ENCODE measurements at regions not wholly inside any gene's neighbourhood (a gene's known extent, or its start where the extent isn't known, plus 50 kb on each side); places are given as distances from the start of the nearest gene placed in this dataset.
"Not testable (repeated sequence)": the region's sequence is repeated elsewhere in the genome, so short reads cannot be mapped to it uniquely, and the experiment has no call there.

DNA sequence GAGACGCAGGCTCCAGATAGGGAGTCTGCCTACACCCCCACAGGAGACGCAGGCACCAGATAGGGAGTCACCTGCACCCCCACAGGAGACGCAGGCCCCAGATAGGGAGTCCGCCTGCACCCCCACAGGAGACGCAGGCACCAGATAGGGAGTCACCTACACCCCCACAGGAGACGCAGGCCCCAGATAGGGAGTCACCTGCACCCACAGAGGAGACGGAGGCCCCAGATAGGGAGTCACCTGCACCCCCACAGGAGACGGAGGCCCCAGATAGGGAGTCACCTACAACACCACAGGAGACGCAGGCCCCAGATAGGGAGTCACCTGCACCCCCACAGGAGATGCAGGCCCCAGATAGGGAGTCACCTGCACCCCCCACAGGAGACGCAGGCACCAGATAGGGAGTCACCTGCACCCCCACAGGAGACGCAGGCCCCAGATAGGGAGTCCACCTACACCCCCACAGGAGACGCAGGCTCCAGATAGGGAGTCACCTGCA lies 77.2 kb upstream of the PPP2R2D start:
- not testable (repeated sequence) for DNase-seq

DNA sequence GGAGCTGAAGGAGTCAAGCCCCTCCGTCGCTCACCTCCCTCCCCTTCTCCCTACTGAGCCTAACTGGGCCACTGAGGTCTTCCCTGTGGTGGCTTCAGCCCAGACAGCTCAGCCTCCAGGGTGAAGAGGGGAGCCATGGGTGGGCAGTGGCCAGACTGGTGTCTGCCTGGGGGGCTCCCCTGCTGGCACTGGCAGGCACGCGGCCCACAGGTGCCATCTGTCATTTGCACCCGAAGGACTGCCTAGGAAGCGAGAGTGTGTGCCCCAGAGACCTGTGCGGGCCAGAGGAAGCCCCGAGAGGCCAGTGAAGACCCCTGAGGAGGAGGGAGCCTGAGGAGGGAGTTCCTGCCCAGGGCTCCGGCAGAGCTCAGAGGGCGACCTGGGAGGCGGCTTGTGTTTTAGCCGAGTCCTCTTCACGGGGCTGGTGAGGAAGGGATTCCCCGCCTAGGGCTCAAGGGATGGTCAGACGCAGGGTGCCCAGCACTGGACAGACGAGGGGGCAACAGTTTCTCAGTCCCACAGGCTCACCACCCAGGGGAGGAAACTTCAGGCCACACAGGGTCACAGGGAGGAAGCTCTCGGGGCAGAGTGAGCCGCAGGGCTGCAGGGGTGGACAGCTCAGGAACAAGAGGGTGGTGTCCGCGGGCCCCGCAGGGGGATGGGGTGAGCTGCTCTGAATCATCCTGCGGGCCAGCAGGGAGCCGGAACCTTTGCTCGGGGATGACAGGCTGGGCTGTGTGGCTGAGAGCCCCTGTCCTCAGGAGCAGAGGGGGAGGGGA lies 76.2 kb upstream of the PPP2R2D start:
- no peak for DNase-seq

DNA sequence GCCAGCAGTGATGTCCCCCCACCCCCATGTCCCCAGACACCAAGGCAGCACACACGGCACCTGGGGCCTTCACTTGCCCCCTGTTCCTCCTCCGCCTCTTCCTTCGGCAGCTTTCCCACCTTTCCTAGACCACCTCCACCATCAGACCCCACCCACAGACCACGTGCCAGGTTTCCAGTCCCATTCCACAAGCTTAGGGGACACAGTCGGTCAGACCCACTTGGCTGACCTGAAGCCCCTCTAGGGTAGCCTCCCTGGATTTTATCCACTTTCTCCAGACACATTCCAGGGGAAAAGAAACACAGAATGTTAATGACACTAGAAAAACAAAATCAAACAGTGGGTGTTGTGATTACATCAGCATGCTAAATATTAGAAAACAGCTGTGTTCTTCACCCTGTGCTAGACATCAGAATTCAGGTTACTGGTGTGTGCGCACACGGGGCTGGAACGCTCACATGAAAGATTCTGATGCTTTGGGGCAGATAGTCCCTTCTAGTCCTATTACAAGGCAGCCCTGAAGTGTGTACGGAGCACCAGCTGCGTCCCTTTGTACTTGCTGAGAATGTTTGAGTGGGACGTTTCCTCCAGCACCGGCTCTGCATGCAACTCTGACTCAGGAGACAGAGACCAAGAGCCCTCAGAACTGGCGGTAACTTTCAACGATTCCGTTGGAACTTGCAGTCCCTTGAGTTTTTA lies 75.5 kb upstream of the PPP2R2D start:
- DNase-seq = no peak

DNA sequence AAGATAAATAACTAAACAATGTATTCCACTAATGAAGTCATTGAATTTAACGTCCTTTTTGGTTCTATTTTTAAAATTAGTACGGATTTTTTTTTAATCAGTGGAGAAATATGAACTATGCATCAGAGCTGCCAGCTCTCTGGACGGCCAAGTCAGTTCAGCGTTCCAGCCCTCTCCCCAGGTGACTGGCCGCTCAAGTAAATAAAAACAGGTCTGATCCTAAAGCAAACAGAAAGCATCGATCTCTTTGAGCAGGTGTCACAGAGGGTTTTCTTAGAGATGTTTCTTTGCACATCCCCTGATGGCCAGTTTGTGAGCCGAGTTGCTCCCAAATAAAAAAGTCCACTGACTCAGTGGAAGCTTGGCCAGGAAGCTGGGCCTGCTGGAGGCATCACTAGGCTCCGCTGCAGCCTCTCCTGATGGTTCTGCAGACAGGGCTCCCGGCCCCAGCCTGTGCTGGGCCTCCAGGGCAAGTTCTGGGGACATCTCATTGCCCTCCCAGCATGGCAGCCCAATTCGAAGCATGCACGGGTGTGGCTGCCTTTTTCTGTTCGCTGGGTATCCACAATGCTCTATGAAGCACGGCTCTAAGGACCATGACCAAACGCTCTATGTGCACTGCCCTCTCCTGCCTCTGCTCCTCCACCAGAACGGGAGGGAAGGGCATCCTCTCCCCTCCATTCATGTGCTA lies 74.7 kb upstream of the PPP2R2D start:
- no peak for DNase-seq

DNA sequence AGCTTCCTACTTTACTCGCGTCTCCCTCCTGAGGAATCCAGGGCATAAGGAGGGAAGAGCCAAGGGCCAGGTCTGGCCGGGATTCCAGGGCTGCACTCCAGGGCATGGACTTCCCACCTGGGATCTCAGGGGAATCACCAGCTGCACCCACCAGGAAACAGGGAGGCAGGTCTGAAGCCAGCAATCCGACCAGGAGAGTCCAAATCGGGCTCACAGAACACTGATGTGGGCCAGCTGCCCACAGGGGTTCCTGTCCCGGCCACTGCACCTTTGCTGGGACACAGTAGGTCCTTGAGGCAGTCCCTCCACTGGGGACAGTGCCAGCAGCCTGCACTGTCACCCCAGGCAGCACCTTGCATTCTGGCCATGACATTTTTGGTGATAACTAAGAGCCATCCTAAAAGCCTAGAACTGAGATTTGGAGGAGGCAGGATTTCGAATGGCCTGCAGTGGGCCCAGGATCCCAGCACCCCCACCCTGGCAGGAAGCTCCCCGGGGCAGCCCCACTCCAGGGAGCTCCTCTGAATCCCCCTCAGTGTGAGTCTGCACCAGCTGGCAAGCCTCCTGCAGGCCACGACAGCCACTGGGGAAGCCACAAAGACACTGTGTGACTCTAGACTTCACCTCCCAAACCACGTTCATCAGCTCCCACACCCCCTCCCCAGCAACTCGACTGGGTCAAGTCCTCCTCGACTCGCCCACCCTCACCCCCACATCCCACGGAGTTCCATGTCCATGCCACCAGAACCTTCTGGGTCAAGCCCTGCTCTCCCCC lies 71.5 kb upstream of the PPP2R2D start:
- no peak for DNase-seq

DNA sequence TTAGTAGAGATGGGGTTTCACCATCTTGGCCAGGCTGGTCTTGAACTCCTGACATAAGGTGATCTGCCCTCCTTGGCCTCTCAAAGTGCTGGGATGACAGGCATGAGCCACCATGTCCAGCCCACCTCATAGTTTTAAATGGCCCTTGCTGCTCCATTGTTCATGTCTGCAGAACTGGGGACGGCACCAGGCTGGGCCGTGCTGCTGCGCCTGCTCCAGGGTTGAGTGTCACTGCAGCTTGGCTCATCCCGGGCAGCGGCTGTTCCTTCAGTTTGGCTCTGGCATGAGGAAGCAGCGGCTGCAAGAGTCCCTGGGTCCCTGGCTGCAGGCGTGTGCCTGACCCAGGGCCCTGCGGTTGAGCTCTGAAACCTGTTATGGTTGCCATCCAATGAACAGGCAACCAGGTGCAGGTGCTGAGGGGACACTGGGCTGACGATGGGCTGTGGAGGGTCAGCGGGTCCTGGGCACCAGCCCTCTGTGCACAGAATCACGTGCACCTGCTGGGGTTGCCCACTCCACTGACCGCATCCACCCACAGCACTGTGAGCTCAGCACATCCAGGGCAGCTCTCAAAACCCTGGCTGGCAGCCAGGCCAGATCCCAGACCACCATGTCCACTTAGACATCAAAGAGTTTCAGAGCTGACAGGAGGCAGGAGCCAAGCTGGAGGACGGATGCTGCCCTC lies 70.2 kb upstream of the PPP2R2D start:
- no peak for DNase-seq

DNA sequence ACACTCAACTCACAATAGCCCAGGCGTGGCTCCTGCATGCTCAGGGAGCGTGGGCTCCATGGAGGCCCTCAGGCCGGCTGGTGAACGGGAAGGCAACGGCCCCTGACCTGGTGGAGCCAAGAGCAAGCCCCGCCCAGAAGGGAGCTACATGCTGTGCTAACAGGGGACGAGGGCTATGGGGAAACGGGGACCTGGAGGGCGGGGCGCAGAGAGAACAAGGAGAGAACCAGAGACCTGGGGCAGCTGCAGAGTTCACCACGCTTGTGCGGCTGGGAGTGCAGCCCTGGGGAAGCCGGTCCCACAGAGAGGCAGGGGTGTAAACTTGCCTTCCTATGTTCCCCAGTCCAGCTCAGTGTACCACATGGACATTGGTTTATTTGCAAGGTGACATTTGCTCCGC lies 69.2 kb upstream of the PPP2R2D start:
- no peak for DNase-seq

DNA sequence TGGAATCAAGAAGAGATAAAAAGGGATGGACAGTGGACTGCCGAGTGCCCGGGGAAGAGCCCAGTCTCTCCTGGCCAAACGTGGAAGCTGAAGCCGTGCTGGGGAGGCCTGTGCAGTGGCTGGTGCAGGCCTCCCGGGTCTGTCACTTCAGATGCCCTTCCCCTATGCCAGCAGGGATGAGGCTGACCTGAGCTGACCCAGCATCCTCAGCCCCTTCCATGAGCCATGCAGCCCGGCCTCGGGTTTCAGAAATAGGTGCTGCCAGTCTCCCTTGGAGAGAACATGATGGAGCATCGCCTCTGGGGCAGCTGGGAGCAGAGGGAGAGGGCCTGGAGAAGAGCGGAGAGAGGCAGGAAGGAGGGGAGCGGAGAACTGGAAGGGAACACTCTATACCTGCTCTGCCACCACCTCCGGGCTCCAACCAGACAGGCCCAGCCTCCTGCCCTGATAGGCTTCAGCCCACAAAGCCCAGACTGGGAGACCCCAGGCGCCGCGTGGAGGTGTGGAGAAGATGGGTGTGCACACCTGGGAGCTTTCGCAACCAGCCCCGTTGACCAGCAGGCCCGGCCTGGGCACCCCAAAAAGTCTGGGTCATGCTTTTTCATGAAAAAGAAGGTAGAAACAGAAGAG lies 68.6 kb upstream of the PPP2R2D start:
- DNase-seq = no peak

DNA sequence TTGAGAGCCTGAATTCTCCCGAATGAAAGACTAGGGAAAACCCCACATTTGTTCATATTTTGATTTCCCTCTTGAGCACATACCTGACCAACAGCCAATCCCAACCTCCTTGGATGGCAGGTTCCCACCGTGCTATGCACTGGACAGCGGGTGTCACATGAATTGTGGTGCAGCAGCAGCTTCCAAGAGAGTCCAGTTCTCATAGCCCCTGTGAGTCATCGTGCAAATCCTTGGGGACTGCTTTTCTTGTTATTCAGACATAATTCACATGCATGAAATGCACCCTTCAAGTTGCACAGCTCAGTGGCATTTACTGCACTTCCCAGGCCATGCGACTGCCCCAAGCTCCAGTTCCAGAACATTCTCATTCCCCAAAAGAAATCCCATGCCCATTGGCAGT lies 67.8 kb upstream of the PPP2R2D start:
- DNase-seq = no peak

DNA sequence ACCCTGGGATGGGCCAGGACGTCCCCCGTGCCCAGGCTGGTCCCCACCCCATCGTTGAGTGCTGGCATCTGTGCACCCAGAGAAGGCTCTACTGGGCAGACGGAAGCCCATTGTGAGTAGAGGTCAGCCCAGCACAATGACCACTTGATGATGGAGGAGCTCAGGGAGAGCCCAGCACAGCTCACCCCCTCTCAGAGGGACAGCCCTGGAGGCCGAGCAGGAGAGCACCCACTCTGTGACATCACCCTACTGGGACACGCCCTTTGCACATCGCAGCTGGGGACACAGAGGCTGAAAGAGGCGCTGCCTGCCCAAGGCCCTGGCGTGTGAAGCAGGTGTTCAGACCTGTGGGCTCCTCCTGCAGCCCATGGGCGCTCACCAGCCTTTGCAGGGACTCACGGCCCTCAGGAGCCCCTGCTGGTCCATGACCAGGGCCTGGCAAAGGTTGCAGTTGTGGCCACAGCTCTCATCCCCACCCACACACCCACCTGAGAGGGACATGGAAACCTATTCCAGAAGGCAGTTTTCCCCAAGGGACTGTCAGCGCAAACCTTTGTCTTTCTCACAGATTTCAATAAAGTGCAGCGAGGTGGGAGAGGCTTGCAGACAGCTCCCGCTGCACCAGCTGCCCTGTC lies 67.2 kb upstream of the PPP2R2D start:
- no peak for DNase-seq

DNA sequence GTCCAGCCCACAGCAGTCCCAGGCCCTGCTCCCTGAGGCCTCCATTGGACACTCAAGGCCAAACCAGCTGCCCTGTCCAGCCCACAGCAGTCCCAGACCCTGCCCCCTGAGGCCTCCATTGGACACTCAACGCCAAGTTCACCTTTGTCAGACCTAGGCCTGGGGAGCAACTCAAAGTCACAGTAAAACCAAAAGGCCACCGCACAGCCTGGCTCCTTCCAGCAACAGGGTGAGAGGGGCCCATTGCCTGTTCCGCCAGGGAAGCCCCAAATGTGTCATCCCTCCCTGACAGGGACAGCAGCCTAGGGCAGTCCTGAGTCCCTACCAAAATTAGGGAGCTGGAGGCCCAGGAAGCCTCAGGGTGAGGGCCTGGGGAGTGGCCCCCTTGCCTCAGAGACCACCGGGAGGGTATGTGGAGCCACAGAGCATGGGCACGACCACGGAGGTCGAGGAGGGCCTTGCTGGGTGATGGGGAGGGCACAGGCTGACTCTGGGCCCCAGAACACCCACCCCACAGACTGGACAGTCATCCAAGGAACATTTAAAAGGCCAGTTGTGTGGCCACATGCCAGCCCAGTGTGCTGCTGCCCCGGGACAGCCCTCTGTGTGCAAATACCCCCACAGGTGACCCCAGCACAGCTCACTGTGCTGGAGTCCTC lies 66.5 kb upstream of the PPP2R2D start:
- DNase-seq = no peak

DNA sequence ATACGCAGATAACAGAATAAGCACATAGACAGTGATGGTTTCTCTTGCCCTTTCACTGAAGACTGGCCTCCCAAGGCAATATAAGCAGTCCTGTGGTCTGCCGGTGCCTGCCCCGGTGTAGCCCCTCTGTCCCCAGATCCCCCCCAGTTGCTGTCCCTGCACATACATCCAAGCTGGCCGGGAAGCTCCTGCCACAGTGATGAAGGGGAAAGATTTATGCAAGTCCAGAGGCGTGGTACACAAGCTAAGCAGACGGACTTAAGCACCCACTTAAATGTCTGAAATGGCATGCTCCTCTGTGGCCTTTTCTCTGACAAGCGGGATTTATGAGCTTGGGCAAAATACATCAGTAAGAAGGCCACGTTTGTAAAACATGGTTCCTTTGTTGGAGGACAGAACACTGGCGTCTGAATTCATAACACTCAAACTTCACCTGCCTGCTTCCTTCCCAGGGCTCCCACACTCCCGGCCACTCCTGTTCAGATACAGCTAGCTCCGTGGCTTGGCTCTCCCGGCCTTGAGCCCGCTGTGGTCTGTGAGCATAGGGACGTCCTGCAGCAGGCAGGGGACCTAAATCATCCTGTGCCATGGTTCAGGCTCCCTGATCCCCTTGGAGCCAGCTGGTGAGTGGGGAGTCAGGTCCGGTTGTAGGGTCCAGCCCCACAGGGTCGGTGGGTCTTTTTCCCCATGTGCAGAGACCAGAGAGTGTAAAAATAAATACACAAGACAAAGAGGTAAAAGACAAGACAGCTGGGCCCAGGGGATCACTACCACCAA lies 61.7 kb upstream of the PPP2R2D start:
- no peak for DNase-seq

DNA sequence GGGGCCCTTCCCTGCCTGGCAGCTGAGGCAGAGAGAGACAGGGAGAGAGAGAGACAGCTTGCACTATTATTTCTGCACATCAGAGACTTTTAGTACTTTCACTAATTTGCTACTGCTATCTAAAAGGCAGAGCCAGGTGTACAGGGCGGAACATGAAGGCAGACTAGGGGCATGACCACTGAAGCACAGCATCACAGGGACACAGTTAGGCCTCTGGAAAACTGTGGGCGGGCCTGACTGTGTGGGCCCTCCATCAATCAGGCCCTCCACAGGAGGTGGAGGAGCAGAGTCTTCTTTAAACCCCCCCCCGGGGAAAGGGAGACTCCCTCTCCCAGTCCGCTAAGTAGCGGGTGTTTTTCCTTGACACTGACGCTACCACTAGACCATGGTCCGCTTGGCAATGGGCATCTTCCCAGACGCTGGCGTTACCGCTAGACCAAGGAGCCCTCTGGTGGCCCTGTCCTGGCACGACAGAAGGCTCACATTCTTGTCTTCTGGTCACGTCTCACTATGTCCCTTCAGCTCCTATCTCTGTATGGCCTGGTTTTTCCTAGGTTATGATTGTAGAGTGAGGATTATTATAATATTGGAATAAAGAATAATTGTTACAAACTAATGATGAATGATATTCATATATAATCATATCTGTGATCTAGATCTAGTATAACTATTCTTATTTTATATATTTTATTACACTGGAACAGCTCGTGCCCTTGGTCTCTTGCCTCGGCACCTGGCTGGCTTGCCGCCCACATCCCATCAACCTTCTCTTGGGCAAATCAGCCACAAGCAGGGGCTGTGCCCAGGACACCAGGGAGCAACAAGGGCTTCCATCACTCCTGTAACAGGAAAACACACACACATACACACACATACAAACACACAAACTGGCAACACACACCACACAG lies 60.7 kb upstream of the PPP2R2D start:
- DNase-seq = not testable (repeated sequence)

DNA sequence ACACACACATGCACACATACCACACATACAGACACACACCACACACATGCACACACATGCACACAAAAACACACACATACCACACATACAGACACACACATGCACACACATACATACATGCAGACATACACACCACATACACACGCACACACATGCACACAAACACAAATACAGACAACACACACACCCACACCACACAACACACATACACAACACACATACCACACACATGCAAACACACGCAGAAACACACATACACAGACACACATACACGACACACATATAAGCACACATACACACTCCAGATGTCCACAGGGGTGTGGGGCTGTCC lies 60.1 kb upstream of the PPP2R2D start:
- no peak for DNase-seq

DNA sequence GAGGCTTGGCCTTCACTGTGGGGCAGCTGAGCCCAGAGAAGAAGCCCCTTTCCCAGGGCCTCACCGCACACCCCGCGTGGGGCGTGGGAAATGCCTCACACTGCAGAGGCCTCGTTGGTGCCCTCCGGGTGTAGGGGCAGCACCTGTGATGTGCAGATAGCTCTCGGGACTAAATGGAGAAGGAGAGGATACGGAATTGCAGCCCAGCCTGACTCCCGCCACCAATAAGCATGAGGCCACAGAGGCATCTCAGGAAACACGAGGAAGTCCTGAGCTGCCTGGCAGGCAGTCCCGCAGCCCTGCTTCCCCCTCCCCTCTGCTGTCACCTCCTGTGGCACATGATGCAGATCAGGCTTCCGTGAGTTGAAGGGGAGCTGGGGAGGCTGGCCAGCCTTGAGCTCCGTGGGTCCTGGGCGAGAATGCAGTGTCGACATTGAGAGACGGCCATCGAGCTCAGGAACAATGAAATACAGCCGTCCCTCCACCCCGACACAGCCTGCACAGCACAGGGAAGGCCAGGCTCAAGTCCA lies 59.6 kb upstream of the PPP2R2D start:
- DNase-seq = no peak

DNA sequence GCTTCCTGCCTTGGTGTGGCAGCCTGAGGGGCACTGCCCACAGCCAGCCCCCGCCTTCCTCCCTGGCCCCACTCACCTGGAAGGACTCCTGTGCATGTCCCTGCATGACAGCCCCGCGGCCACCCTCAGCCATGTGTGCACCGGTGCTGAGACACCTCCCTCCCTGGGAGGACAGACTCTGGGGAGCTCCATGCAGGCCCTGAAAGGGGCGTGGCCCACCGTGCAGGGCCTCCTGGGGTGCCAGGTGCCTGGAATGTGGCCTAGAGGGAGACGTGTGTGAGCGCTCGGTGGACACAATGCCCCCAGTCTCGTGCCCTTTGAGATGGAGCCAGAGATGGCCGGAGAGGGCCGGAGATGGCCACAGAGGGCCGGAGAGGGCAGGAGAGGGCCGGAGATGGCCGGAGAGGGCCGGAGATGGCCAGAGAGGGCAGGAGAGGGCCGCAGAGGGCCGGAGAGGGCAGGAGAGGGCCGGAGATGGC lies 59.1 kb upstream of the PPP2R2D start:
- no peak for DNase-seq

DNA sequence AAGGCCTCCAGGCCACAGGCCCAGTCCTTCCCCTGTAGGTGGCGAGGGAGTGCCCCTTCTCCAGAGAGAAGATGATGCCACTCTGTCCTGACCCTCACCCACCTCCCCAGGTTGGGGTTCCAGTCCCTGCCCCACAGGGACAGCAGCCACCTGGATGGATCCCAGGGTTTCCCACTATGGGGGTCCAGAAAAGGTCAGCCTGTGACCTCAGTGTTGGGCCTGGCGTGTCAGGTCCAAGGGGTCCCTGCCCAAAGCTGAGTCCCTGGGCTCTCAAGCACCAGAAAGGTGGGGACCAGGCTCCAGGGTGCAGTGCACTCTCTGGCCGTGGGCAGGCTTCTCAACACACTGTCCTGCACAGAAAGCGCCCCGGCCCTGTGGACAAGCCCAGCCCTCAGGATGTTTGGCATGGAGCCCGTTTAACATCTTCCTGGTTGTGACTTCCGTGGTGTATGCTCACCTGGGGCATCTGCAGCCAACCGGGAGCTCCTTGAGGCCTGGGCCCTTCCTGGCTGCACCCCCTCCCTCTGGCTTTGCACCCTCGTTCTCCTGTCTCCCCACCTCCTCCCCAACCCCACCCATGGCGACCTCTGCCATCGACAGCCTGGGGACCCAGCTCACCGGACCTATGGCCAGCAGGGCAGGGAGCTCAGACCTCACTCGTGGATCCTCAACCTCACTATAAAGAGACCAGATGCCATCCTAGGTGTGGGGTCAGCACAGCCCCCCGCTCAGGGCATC lies 58.3 kb upstream of the PPP2R2D start:
- DNase-seq = no peak
